OCI-LY3 (cell line): ENCODE measurements at regions not wholly inside any gene's neighbourhood (a gene's known extent, or its start where the extent isn't known, plus 50 kb on each side); places are given as distances from the start of the nearest gene placed in this dataset.

Experiments used
- CTCF ChIP-seq: fragments of 200-600, 300-600 bp; sonication (generic); IDR thresholded peaks from 2 replicates; pipeline ENCODE4 v1.5.1; 2014; ENCODE audit warnings: antibody characterized with exemption, low read length, low read depth
- EZH2phosphoT487 ChIP-seq: fragments of 200-600 bp; shearing (Covaris generic); IDR thresholded peaks from 2 replicates; pipeline ENCODE4 v1.6.1; 2018; ENCODE audit warnings: antibody characterized with exemption, mixed run types, low read depth

- peak; percentile 13; the same call in 1 of the 2 replicates for TF ChIP-seq CTCF
- TF ChIP-seq EZH2phosphoT487, result no peak
These were observed 292.9 kb downstream of the BMP4 start for GRCh38 chr14:53663709-53664108.
